WI38 (cell line): ENCODE measurements at regions not wholly inside any gene's neighbourhood (a gene's known extent, or its start where the extent isn't known, plus 50 kb on each side); places are given as distances from the start of the nearest gene placed in this dataset.

Experiments
- H3K4me3 ChIP-seq: 2 replicates; pipeline ENCODE4 v1.5.1; 2011; ENCODE audit warnings: low read depth, mild to moderate bottlenecking, control low read depth, low read length
- TF ChIP-seq, protein P1 (sequence below): IDR thresholded peaks from 2 replicates; pipeline ENCODE4 v1.5.1; 2012; ENCODE audit warnings: low read depth, mild to moderate bottlenecking, control low read depth, low read length

DNA sequence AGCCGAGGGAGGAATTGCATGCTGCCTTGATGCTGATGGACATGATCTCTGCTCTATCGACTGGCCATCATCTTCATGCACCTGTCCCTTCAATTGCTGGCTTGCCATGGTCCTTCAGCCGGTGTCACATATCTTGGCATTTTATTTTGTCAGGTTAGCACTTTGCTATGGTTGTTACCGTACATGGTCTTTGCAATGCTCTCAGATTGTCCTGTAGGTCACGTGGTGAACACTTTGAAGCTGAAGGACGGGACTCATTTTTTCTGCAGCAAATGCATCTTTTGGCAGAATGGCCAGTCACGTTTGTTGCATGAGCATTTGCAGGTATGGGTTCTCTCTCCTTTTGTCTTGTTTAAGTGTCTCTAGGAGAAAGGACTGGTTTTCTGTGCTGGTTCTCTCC is 326.8 kb upstream of the SHH start:
- H3K4me3 ChIP-seq, result no peak overlapping the region
- TF ChIP-seq, protein P1, sequence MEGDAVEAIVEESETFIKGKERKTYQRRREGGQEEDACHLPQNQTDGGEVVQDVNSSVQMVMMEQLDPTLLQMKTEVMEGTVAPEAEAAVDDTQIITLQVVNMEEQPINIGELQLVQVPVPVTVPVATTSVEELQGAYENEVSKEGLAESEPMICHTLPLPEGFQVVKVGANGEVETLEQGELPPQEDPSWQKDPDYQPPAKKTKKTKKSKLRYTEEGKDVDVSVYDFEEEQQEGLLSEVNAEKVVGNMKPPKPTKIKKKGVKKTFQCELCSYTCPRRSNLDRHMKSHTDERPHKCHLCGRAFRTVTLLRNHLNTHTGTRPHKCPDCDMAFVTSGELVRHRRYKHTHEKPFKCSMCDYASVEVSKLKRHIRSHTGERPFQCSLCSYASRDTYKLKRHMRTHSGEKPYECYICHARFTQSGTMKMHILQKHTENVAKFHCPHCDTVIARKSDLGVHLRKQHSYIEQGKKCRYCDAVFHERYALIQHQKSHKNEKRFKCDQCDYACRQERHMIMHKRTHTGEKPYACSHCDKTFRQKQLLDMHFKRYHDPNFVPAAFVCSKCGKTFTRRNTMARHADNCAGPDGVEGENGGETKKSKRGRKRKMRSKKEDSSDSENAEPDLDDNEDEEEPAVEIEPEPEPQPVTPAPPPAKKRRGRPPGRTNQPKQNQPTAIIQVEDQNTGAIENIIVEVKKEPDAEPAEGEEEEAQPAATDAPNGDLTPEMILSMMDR, result no peak

DNA sequence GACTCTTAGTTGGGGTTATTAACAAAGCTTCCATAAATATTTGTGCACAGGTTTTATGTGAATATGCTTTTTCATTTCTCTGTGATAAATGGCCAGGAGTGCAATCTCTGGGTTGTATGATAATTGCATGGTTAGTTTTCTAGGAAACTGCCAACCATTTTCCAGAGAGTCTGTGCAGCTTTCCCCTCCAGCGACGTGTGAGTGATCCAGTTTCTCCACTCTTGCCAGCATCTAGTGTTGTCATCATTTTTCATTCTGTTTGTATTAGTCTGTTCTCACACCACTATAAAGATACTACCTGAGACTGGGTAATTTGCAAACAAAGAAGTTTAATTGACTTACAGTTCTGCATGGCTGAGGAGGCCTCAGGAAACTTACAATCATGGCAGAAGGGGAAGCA is 319.6 kb upstream of the SHH start:
- no peak overlapping the region for H3K4me3 ChIP-seq
- TF ChIP-seq, protein P1, result no peak

DNA sequence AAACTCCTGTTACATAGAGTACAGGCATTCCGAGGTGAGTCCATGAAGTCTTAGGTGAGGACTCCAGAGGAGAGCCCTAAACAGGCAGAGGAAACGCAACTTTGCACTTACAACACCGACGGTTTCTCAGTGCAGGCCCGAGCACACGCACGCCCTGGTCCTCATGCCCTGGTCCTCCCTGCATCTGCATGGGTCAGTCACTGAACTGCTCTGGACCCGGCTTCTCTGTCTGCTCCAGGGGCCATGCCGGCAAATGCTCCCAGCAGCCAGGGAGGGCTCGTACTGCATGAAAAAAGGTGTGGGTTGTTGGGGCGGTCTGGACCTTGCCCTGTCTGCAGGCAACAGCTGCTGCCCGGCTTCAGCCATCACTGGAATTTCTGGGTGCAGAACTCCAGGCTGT is 317.3 kb upstream of the SHH start:
- TF ChIP-seq, protein P1, result no peak
- H3K4me3 ChIP-seq, result no peak overlapping the region

DNA sequence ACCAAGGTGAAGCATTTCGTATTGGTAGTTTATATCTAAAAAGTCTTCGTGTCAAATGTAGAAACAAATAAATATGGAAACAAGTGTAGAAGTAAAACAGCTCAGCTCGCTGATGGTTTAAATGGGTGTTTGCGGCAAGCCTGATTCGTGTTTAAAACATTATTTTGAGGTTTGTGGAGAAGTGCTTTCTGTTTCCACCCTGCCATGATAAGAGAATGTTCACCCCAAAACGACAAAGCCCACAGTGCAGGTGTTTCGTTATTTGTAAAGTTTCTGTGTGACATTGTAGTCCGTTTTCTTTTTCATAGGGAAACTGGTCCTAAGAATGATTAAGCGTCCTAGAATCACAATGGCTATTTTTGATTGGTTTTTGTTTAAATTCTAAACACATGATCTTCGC is 316.2 kb upstream of the SHH start:
- TF ChIP-seq, protein P1, result no peak
- H3K4me3 ChIP-seq, result no peak overlapping the region

DNA sequence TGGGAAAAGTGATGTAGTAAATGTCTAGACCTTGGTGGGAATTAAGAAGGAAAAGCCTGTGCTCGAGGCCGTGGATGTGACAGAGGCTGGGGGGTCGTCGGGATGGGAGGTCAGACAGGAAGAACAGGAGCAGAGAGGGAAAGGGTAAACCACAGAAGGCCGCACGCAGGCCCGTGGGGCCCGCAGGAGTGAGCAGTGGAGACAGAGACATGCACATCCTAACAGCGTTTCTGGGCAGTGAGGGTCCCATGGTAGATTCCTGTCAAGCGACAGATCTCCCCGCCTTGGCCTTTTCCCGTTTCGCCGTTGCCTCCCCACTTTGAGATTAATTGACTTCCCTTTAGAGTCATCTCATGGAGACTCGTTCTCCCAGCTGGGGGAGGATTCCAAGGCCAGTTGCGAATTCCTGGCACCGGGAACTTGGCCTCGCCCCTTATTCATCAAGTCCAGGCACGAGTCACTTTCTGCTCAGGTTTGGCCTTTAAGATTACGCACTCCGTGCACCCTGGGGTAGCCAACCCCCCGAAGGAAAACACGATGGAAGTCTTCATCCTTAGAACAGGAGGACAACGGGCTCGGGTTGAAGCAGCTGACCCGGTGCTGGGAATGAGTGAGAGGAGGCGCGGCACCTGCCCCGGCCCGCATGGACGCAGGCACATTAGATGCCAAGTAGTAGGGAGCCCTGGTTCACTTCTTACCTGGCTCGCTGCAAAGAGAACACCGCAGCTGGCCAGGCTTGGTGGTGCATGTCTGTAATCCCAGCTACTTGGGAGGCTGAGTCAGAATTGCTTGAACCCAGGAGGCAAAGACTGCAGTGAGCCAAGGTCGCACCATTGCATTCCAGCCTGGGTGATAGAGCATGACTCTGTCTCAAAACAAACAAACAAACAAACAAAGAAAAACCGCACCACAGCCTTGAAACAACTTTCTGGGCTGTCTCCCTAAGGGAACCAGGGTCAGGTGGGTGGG is 315.2 kb upstream of the SHH start:
- TF ChIP-seq, protein P1, result no peak

DNA sequence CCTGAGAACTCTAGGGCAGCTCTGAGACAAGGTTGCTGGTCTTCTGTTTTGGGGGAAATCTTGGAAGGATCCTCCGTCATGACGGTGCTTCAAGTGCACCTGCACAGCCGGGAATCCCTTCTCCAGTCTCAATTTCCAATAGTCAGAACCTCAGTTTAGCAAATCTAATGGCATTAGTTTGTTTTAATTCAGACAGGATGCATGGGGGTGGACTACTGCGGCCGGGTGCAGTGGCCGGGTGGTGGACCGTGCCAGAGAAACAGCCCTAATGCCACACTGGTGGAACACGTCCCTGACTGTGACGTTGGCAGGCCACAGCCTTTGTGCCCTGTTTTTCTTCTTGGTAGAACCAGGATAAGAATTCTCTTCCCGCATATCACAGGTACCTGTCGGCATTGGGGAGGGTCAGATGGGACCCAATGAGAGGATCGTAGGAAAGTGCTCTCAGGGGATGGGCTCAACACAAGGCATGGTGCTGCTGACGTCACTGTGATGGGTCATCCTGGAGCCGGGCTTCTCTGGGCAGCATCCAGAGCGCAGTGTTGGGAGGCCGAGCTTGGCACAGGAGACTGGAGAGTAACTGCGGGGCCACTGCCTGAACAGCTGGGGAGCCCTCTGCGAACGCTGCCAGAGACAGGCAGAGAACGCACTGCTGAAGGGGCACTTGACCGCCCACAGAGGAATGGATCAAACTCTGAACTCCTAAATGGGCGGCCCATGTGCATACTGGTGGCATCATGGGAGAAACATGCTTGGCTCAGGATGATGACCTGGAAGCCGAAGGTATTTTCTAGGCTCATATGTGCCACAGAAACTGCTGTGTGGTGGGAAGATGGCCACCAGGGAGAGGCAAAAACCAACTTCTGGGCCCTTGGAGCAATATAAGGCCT is 313.8 kb upstream of the SHH start:
- TF ChIP-seq, protein P1, result no peak
- no peak overlapping the region for H3K4me3 ChIP-seq

More for the DNA sequence above, 315.2 kb upstream of the SHH start:
- H3K4me3 ChIP-seq, result no peak overlapping the region
